Thyroid gland (tissue), 4 donors: ENCODE measurements at regions not wholly inside any gene's neighbourhood (a gene's known extent, or its start where the extent isn't known, plus 50 kb on each side); places are given as distances from the start of the nearest gene placed in this dataset.
A peak's percentile ranks its signal among the peaks of the same experiment; 100 is the strongest.

Experiments
- DNase-seq, 2 donors: peaks; one replicate each; pipeline ENCODE4 v3.0.0-alpha.2; 2019
- H3K27ac ChIP-seq, 3 donors: fragments of 200-600 bp; sonication (generic); 1 replicate in 2 of 3; 2 replicates in 1 of 3; pipeline ENCODE4 v1.5.1; 2016 to 2019; ENCODE audit warnings: mild to moderate bottlenecking in 1 of 3, moderate library complexity in 1 of 3
- H3K27me3 ChIP-seq: fragments of 200-600 bp; sonication (generic); one replicate; pipeline ENCODE4 v1.5.1; 2019
- H3K36me3 ChIP-seq, 2 donors: fragments of 200-600 bp; sonication (generic); one replicate each; pipeline ENCODE4 v1.5.1; 2016 to 2019
- H3K4me1 ChIP-seq, 2 donors: fragments of 200-600 bp; sonication (generic); one replicate each; pipeline ENCODE4 v1.5.1; 2017 to 2019
- H3K4me3 ChIP-seq, 3 donors: fragments of 200-600 bp; sonication (generic); replicated peaks in 1 of 3; 1 replicate in 2 of 3; 2 replicates in 1 of 3; pipeline ENCODE4 v1.5.1; 2016; ENCODE audit warnings: mild to moderate bottlenecking in 1 of 3
- H3K9me3 ChIP-seq: fragments of 200-600 bp; sonication (generic); one replicate; pipeline ENCODE4 v1.5.1; 2017
- CTCF ChIP-seq, 6 experiments: fragments of 200-600 bp in 3 of 6; fragments of 450-650 bp in 3 of 6; sonication (generic) in 3 of 6; IDR thresholded peaks; one replicate each; pipeline ENCODE4 v1.5.1; 2016 to 2019; ENCODE audit warnings: antibody characterized with exemption in 6 of 6, mild to moderate bottlenecking in 2 of 6, inconsistent platforms in 1 of 6, moderate library complexity in 1 of 6
- POLR2A ChIP-seq, 2 donors: fragments of 450-650 bp; IDR thresholded peaks; one replicate each; pipeline ENCODE4 v1.6.1; 2017; ENCODE audit warnings: antibody characterized with exemption in 2 of 2, mild to moderate bottlenecking in 2 of 2, moderate library complexity in 1 of 2
- WGBS, 2 donors: methylation state at CpG; one replicate each; pipeline ENCODE4 v1.1.5; 2017; 5-methylcytosine and 5-hydroxymethylcytosine counted together
- intact Hi-C: fragments of 100-400 bp; cut with DNase I; formaldehyde crosslinking; loops from one replicate; pipeline ENCODE4 v1.15.1; 2023

DNA sequence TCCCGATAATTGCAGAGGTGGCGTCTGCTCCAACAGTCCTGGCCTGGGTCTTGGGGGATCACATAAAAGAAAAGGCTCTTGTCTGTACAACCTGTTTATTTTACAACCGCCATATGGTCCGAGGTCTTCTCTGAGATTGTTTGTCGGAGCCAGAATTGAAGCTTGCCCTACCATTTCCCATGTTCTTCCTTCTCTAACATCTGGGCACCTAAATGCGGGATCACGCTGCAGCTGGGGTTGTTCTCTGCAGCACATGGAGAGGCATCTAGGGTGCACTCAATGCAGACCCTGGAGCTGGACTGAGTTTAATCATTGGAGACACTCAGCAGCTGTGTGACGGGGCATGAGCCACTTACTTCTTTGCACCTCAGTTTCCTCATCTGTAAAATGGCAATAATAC is 107.7 kb downstream of the ACKR3 start:
- no peak overlapping the region for H3K4me3 ChIP-seq
- H3K9me3 ChIP-seq = no peaks in the 10 kb centered on the region
- H3K27me3 ChIP-seq = no peaks in the 10 kb centered on the region
- WGBS, 2 donors = 85 to 92% methylated on average over 8 of the region's 8 CpGs
- TF ChIP-seq POLR2A (IDR thresholded peaks at IDR 0.05) (no peak), CTCF (IDR thresholded peaks at IDR 0.05) (no peak)
- no peaks in the 10 kb centered on the region for H3K36me3 ChIP-seq
- no peak for DNase-seq
- no peak overlapping the region for H3K27ac ChIP-seq
- intact Hi-C loops = loop anchor here (10.0 kb wide), 1 partner anchor 147 kb away; no protein-coding TSS in a partner anchor
- H3K4me1 ChIP-seq = peaks cover 33 to 34% of the 10 kb centered on the region in 2 donors

DNA sequence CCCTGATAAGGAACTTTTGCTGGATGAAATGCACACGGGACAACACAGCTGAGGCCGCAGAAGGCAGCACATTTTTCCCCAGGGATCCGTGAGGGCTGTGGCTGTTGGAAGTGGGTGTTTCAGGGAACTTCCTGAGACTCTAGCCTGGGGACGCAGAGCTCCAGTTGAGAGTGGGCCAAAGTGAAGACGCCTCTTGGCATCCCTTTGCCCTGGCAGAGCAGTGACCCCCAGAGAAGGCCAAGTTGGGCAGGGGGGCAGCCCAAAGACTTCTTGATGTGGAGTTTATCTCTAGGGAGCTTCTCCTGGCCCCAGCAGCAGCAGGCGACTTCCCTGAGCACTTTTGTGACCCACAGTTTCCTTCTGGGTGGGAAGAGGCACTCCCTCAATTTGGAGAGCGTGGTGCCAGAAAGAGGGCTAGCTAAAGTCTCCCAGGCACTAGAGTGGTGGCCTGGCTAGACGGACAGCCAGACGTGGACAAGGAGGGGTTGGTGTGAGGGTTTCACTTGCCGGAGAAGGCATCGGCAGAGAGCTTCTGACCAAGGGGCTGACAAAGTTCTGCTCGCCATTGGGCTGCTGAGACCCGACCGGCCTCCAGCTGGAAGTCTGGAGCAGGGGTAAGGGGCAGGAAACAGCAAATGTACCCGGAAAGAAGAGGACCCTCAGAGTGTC is 108.8 kb downstream of the ACKR3 start:
- 79 to 86% methylated on average over 12 to 15 of the region's 15 CpGs for WGBS, 2 donors
- DNase-seq = no peak
- Histone ChIP-seq H3K27me3 (no peaks in the 10 kb centered on the region), H3K4me1 (peaks cover 34 to 41% of the 10 kb centered on the region in 2 donors), H3K36me3 (no peaks in the 10 kb centered on the region), H3K4me3 (no peak overlapping the region), H3K9me3 (no peaks in the 10 kb centered on the region), H3K27ac (no peak overlapping the region)
- TF ChIP-seq POLR2A (IDR thresholded peaks at IDR 0.05) (no peak), CTCF (IDR thresholded peaks at IDR 0.05) (no peak)
- intact Hi-C loops = loop anchor here (10.0 kb wide), 1 partner anchor 146 kb away; no protein-coding TSS in a partner anchor

GRCh38 chr2:236679884-236680860 is 110.5 kb downstream of the ACKR3 start:
- Histone ChIP-seq H3K4me1 (peaks cover 32 to 41% of the 10 kb centered on the region in 2 donors), H3K36me3 (no peaks in the 10 kb centered on the region), H3K4me3 (no peak overlapping the region), H3K27ac (no peak overlapping the region), H3K27me3 (no peaks in the 10 kb centered on the region), H3K9me3 (no peaks in the 10 kb centered on the region)
- TF ChIP-seq CTCF (IDR thresholded peaks at IDR 0.05) (no peak), POLR2A (IDR thresholded peaks at IDR 0.05) (no peak)
- DNase-seq = no peak
- 54 to 56% methylated on average over 10 of the region's 10 CpGs for WGBS, 2 donors
- intact Hi-C loops = loop anchor here (10.0 kb wide), 1 partner anchor 145 kb away; no protein-coding TSS in a partner anchor

GRCh38 chr2:236682651-236683422 is 113.2 kb downstream of the ACKR3 start:
- DNase-seq = peak; percentile 50 to 70
- Histone ChIP-seq H3K4me1 (peaks cover 11 to 27% of the 10 kb centered on the region in 2 donors), H3K27ac (peak overlapping the region; percentile 19 to 37 (median 31)), H3K36me3 (no peaks in the 10 kb centered on the region), H3K27me3 (no peaks in the 10 kb centered on the region), H3K9me3 (no peaks in the 10 kb centered on the region), H3K4me3 (no peak overlapping the region)
- TF ChIP-seq CTCF (IDR thresholded peaks at IDR 0.05) (no peak), POLR2A (IDR thresholded peaks at IDR 0.05) (no peak)
- intact Hi-C loops = no loop called here
- 77 to 81% methylated on average over 12 of the region's 12 CpGs for WGBS, 2 donors
